ENCODE measurements at regions not wholly inside any gene's neighbourhood (a gene's known extent, or its start where the extent isn't known, plus 50 kb on each side); places are given as distances from the start of the nearest gene placed in this dataset.
"Not testable (repeated sequence)": the region's sequence is repeated elsewhere in the genome, so short reads cannot be mapped to it uniquely, and the experiment has no call there.

GRCh38 chr11:69934861-69935494 is 115.8 kb upstream of the FGF3 start:
- DNase-seq: no peak

- no peak for DNase-seq
These were observed 116.8 kb upstream of the FGF3 start for GRCh38 chr11:69935941-69936505.

- no peak for DNase-seq
These were observed 117.6 kb upstream of the FGF3 start for GRCh38 chr11:69936771-69937170.

GRCh38 chr11:69938206-69938605 is 119.0 kb upstream of the FGF3 start:
- no peak for DNase-seq

GRCh38 chr11:69939551-69940245 is 120.5 kb upstream of the FGF3 start:
- DNase-seq: no peak

- no peak for DNase-seq
These were observed 121.0 kb upstream of the FGF3 start for GRCh38 chr11:69940246-69940610.

GRCh38 chr11:69941546-69942332 is 122.5 kb upstream of the FGF3 start:
- no peak for DNase-seq

GRCh38 chr11:69942333-69942820 is 123.2 kb upstream of the FGF3 start:
- DNase-seq: no peak

- no peak for DNase-seq
These were observed 123.8 kb upstream of the FGF3 start for GRCh38 chr11:69943066-69943465.

- no peak for DNase-seq
These were observed 124.3 kb upstream of the FGF3 start for GRCh38 chr11:69943506-69943905.

GRCh38 chr11:69944146-69944795 is 125.1 kb upstream of the FGF3 start:
- no peak for DNase-seq

- DNase-seq: no peak
These were observed 125.9 kb upstream of the FGF3 start for GRCh38 chr11:69945157-69945556.

- DNase-seq: no peak
These were observed 128.0 kb upstream of the FGF3 start for GRCh38 chr11:69947059-69947792.

GRCh38 chr11:69947793-69948255 is 128.6 kb upstream of the FGF3 start:
- DNase-seq: no peak

GRCh38 chr11:69948256-69949141 is 129.3 kb upstream of the FGF3 start:
- DNase-seq: no peak

GRCh38 chr11:69949327-69949726 is 128.8 kb upstream of the ANO1 start:
- DNase-seq: no peak

GRCh38 chr11:69950120-69950519 is 128.0 kb upstream of the ANO1 start:
- DNase-seq: no peak

GRCh38 chr11:69950621-69951020 is 127.5 kb upstream of the ANO1 start:
- DNase-seq: no peak

- no peak for DNase-seq
These were observed 126.3 kb upstream of the ANO1 start for GRCh38 chr11:69951821-69952220.

GRCh38 chr11:69952229-69952975 is 125.7 kb upstream of the ANO1 start:
- DNase-seq: not testable (repeated sequence)

Data from CD4-positive, alpha-beta T cell treated with Interleukin-10 for 1 hour (primary cell).